Gastrocnemius medialis (tissue), 4 donors: ENCODE measurements at regions not wholly inside any gene's neighbourhood (a gene's known extent, or its start where the extent isn't known, plus 50 kb on each side); places are given as distances from the start of the nearest gene placed in this dataset.

Experiments
- ATAC-seq, 2 donors: fragments of 150-250 bp; one replicate each; pipeline ENCODE4 v1.9.1; 2016
- DNase-seq, 2 donors: peaks; one replicate each; pipeline ENCODE4 v3.0.0-alpha.2; 2019
- H3K27ac ChIP-seq, 4 donors: fragments of 200-600 bp; sonication (generic); 1 replicate in 1 of 4; 2 replicates in 3 of 4; pipeline ENCODE4 v1.5.1; 2016 to 2018; ENCODE audit warnings: mild to moderate bottlenecking in 2 of 4, moderate library complexity in 1 of 4
- H3K27me3 ChIP-seq, 3 donors: fragments of 200-600 bp; sonication (generic) in 2 of 3; 1 replicate in 1 of 3; 2 replicates in 2 of 3; pipeline versions ENCODE4 v1.5.1 to v1.6.0; 2016 to 2019; ENCODE audit warnings: mild to moderate bottlenecking in 1 of 3, moderate library complexity in 1 of 3
- H3K36me3 ChIP-seq, 2 donors: fragments of 200-600 bp; sonication (generic) in 1 of 2; one replicate each; pipeline ENCODE4 v1.5.1; 2017 to 2018
- H3K4me1 ChIP-seq, 2 donors: fragments of 200-600 bp; sonication (generic) in 1 of 2; one replicate each; pipeline ENCODE4 v1.5.1; 2016 to 2017; ENCODE audit warnings: mild to moderate bottlenecking in 2 of 2
- H3K4me3 ChIP-seq, 4 donors: fragments of 200-600 bp; sonication (generic) in 3 of 4; 1 replicate in 1 of 4; 2 replicates in 3 of 4; pipeline ENCODE4 v1.5.1; 2016 to 2019; ENCODE audit warnings: mild to moderate bottlenecking in 2 of 4
- H3K9me3 ChIP-seq, 3 donors: fragments of 200-600 bp; sonication (generic) in 2 of 3; 1 replicate in 1 of 3; 2 replicates in 2 of 3; pipeline ENCODE4 v1.5.1; 2016 to 2019
- POLR2A ChIP-seq, 2 donors: fragments of 450-650 bp; IDR thresholded peaks; one replicate each; pipeline ENCODE4 v1.6.1; 2017; ENCODE audit warnings: antibody characterized with exemption in 2 of 2, mild to moderate bottlenecking in 2 of 2, moderate library complexity in 2 of 2
- in situ Hi-C, 4 donors: fragments of 200-750 bp; cut with MboI; loops; one replicate each; pipeline versions ENCODE4 v1.15.0 to v1.8.0; 2017; ENCODE audit warnings: low sequenced_read_pairs in 4 of 4
- intact Hi-C: fragments of 100-400 bp; cut with DNase I; formaldehyde crosslinking; loops from one replicate; pipeline ENCODE4 v1.15.1; 2023; ENCODE audit warnings: low total_unique reads
- TF ChIP-seq, protein P1 (sequence below), 5 experiments: fragments of 450-650 bp in 3 of 5; fragments of 200-600 bp in 2 of 5; sonication (generic) in 2 of 5; IDR thresholded peaks in 4 of 5; conservative IDR thresholded peaks in 1 of 5; 1 replicate in 4 of 5; 2 replicates in 1 of 5; pipeline ENCODE4 v1.5.1; 2016 to 2019; ENCODE audit warnings: antibody characterized with exemption in 5 of 5, mild to moderate bottlenecking in 3 of 5, moderate library complexity in 3 of 5

DNA sequence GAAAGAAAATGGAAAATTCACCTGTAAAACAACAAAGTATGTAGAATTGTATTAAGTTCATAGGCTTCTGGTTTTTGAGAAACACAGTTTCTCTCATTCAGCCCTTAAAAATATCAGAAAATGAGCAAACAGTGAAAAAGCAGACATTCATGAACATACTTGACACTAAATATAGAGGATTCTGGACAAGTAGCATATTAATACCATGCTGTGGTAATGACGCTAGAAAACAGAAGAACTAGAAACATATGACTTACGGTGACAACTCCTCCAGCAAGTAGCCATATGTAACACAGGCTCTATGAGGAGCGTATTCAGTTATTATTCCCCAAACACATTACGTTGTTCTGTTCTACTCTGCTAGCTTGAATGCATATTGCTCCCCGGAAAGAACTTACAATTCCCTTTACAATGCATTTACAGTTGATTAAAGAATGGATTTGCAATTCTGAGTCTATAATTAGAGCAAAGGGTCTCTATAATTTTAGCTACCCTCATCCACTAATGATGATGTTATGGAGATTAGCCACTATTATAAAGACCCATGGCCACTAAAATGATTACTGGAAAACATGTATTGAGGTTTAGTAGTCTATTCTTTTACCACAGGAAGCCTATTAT, 672.1 kb downstream of the EFNB2 start:
- DNase-seq: no peak
- Histone ChIP-seq H3K9me3 (no peaks in the 10 kb centered on the region), H3K36me3 (no peaks in the 10 kb centered on the region), H3K27ac (no peak overlapping the region), H3K27me3 (no peaks in the 10 kb centered on the region), H3K4me1 (no peaks in the 10 kb centered on the region), H3K4me3 (no peak overlapping the region)
- TF ChIP-seq POLR2A (IDR thresholded peaks at IDR 0.05): no peak
- TF ChIP-seq, protein P1, sequence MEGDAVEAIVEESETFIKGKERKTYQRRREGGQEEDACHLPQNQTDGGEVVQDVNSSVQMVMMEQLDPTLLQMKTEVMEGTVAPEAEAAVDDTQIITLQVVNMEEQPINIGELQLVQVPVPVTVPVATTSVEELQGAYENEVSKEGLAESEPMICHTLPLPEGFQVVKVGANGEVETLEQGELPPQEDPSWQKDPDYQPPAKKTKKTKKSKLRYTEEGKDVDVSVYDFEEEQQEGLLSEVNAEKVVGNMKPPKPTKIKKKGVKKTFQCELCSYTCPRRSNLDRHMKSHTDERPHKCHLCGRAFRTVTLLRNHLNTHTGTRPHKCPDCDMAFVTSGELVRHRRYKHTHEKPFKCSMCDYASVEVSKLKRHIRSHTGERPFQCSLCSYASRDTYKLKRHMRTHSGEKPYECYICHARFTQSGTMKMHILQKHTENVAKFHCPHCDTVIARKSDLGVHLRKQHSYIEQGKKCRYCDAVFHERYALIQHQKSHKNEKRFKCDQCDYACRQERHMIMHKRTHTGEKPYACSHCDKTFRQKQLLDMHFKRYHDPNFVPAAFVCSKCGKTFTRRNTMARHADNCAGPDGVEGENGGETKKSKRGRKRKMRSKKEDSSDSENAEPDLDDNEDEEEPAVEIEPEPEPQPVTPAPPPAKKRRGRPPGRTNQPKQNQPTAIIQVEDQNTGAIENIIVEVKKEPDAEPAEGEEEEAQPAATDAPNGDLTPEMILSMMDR (IDR thresholded peaks at IDR 0.05 in 4 of 5, conservative IDR thresholded peaks at IDR 0.05 in 1 of 5): no peak
- intact Hi-C loops (no loop called here), in situ Hi-C loops (no loop called here)
- no peak for ATAC-seq

DNA sequence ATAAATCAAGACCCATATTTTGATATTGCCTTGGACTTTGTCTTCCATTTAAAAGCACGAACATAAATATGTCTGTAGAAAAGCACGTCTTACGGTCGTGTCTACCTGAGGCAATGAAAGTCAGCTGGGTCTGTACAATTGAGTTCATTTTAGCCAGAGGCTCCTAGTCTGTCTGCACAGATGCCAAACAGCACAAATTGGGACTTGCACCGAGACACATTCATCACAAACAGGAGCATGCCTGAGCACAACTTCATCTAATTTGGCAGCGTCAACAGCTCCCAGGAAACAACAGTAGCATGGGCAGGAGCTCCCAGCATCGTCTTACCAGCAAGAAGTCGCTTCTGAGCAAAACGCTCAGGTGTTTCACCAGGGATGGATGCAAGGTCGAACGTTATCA, 687.0 kb downstream of the EFNB2 start:
- no peaks in the 10 kb centered on the region for H3K9me3 ChIP-seq
- no peak for TF ChIP-seq POLR2A (IDR thresholded peaks at IDR 0.05)
- TF ChIP-seq, protein P1 (IDR thresholded peaks at IDR 0.05 in 4 of 5, conservative IDR thresholded peaks at IDR 0.05 in 1 of 5): no peak
- no peak for DNase-seq
- no peak overlapping the region for H3K27ac ChIP-seq
- no peak for ATAC-seq
- H3K36me3 ChIP-seq: no peaks in the 10 kb centered on the region
- no peak overlapping the region for H3K4me3 ChIP-seq
- in situ Hi-C loops: no loop called here
- peaks cover 0 to 4% of the 10 kb centered on the region in 2 donors for H3K4me1 ChIP-seq
- no peaks in the 10 kb centered on the region for H3K27me3 ChIP-seq
- intact Hi-C loops: no loop called here

DNA sequence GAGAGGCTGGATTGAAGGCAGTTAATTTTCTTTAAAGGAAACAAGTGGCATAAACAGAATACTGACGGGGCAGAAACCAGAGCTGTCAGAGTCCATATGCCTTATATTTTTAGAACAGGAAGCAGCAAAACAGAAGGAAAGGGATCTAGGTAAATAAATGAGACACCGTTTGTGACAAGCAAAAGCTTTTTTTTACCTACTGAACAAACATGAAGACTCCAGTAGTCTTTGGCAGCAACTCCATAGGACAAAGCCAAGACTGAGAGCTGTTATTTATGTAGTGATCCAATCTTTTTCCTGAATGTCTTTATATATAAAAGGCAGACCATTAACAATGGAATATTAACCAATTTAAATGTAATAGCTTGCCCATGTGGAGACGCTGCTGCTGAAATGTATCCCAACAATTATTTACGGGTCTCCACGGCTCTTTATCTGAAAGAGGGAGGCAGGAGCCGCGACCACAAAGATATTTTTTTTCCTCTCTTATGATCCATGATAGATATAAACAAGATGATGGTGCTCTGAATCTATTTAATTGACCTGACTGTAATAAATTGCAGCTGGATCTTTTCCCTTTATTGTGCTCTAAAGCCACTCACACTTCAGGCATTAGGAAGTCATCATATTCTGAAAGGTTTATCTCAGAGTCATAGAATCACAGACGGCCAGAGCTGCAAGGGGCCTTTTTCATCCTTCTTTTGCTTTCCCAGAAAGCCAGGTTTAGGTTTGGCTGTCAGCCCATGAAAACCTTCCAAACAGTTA, 687.8 kb downstream of the EFNB2 start:
- H3K4me3 ChIP-seq: no peak overlapping the region
- intact Hi-C loops (no loop called here), in situ Hi-C loops (no loop called here)
- TF ChIP-seq, protein P1 (IDR thresholded peaks at IDR 0.05 in 4 of 5, conservative IDR thresholded peaks at IDR 0.05 in 1 of 5): no peak
- no peak for TF ChIP-seq POLR2A (IDR thresholded peaks at IDR 0.05)
- ATAC-seq: no peak
- no peaks in the 10 kb centered on the region for H3K36me3 ChIP-seq
- DNase-seq: no peak
- no peak overlapping the region for H3K27ac ChIP-seq
- peaks cover 0 to 4% of the 10 kb centered on the region in 2 donors for H3K4me1 ChIP-seq
- no peaks in the 10 kb centered on the region for H3K9me3 ChIP-seq
- no peaks in the 10 kb centered on the region for H3K27me3 ChIP-seq

DNA sequence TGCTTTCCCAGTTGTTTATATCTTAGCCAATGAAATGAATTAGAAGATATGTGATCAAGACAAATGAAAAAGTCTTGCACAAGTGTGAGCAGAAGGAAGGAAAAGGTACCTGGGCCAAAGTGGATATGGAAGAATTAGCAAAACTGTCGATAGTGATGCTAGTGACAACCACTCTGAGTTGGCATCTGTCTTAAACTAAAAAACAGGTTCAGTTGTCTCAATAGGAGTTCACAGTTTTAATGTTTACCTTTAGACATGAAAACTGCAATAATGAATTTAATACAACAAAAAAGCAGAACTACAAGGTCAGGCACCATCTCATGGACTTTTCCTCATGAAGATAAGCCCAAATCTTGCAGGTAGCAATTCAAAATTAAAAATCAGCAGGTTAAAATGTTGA, 688.5 kb downstream of the EFNB2 start:
- in situ Hi-C loops: no loop called here
- ATAC-seq: no peak
- Histone ChIP-seq H3K27ac (no peak overlapping the region), H3K27me3 (no peaks in the 10 kb centered on the region), H3K4me3 (no peak overlapping the region), H3K9me3 (no peaks in the 10 kb centered on the region), H3K36me3 (no peaks in the 10 kb centered on the region), H3K4me1 (peaks cover 0 to 4% of the 10 kb centered on the region in 2 donors)
- intact Hi-C loops: no loop called here
- TF ChIP-seq POLR2A (IDR thresholded peaks at IDR 0.05): no peak
- TF ChIP-seq, protein P1 (IDR thresholded peaks at IDR 0.05 in 4 of 5, conservative IDR thresholded peaks at IDR 0.05 in 1 of 5): no peak
- no peak for DNase-seq
